HAP-1 (cell line): ENCODE measurements at regions not wholly inside any gene's neighbourhood (a gene's known extent, or its start where the extent isn't known, plus 50 kb on each side); places are given as distances from the start of the nearest gene placed in this dataset.

ENCODE experiments used
- DNase-seq, 2 experiments: peaks; one replicate each; pipeline ENCODE4 v3.0.0-alpha.2; 2016 to 2020; ENCODE audit warnings: low spot score in 2 of 2
- H3K27me3 ChIP-seq: fragments of 250-450 bp; sonication (Bioruptor Pico); 2 replicates; pipeline ENCODE4 v1.5.1; 2020; ENCODE audit warnings: low read depth, mild to moderate bottlenecking, moderate library complexity
- H3K36me3 ChIP-seq: fragments of 250-450 bp; sonication (Bioruptor Pico); replicated peaks from 2 replicates; pipeline ENCODE4 v1.5.1; 2020; ENCODE audit warnings: mild to moderate bottlenecking
- H3K4me1 ChIP-seq: fragments of 250-450 bp; sonication (Bioruptor Pico); 2 replicates; pipeline ENCODE4 v1.5.1; 2020; ENCODE audit warnings: mild to moderate bottlenecking
- H3K4me3 ChIP-seq: fragments of 250-450 bp; sonication (Bioruptor Pico); 2 replicates; pipeline ENCODE4 v1.5.1; 2020; ENCODE audit warnings: mild to moderate bottlenecking, moderate library complexity
- H3K9me3 ChIP-seq: fragments of 250-450 bp; sonication (Bioruptor Pico); 2 replicates; pipeline ENCODE4 v1.5.1; 2020; ENCODE audit warnings: mild to moderate bottlenecking, moderate library complexity
- in situ Hi-C: fragments of 300-500 bp; cut with MboI; formaldehyde crosslinking; loops from 3 replicates; pipeline ENCODE4 v1.14.3; 2020; ENCODE audit warnings: low sequenced_read_pairs, inconsistent platforms, mixed read lengths

- Histone ChIP-seq H3K27me3 (0 out of 2 replicates have a peak, but pooled peaks cover 6% of the 10 kb centered on the region), H3K36me3 (no peaks in the 10 kb centered on the region), H3K4me3 (no peak overlapping the region), H3K9me3 (no peaks in the 10 kb centered on the region), H3K4me1 (peaks cover 5% of the 10 kb centered on the region; the same call in 1 of the 2 replicates)
- in situ Hi-C loops, result no loop called here
- no peak for DNase-seq
Measured at GRCh38 chr5:133680830-133681565, 68.7 kb upstream of the FSTL4 start.

- 0 out of 2 replicates have a peak, but pooled peaks cover 6% of the 10 kb centered on the region for H3K27me3 ChIP-seq
- no peaks in the 10 kb centered on the region for H3K9me3 ChIP-seq
- H3K36me3 ChIP-seq, result no peaks in the 10 kb centered on the region
- in situ Hi-C loops, result no loop called here
- no peak overlapping the region for H3K4me3 ChIP-seq
- no peak for DNase-seq
- peaks cover 5% of the 10 kb centered on the region; the same call in 1 of the 2 replicates for H3K4me1 ChIP-seq
Measured at GRCh38 chr5:133679534-133679933, 67.2 kb upstream of the FSTL4 start.

- in situ Hi-C loops, result no loop called here
Measured at GRCh38 chr5:133675376-133676154, 63.2 kb upstream of the FSTL4 start.

GRCh38 chr5:133670336-133670735, 58.0 kb upstream of the FSTL4 start:
- H3K4me1 ChIP-seq, result no peaks in the 10 kb centered on the region
- no peak overlapping the region for H3K4me3 ChIP-seq
- H3K36me3 ChIP-seq, result no peaks in the 10 kb centered on the region
- no peak for DNase-seq
- in situ Hi-C loops, result no loop called here
- no peaks in the 10 kb centered on the region; the same call in 1 of the 2 replicates for H3K27me3 ChIP-seq
- H3K9me3 ChIP-seq, result no peaks in the 10 kb centered on the region

More at GRCh38 chr5:133675376-133676154, 63.2 kb upstream of the FSTL4 start:
- peak in 1 of 2 experiments; percentile 10 for DNase-seq
- Histone ChIP-seq H3K27me3 (peaks cover 6% of the 10 kb centered on the region; the same call in 1 of the 2 replicates), H3K9me3 (no peaks in the 10 kb centered on the region), H3K4me1 (peaks cover 5% of the 10 kb centered on the region; the same call in 1 of the 2 replicates), H3K36me3 (no peaks in the 10 kb centered on the region), H3K4me3 (no peak overlapping the region)

GRCh38 chr5:133669472-133669871, 57.1 kb upstream of the FSTL4 start:
- H3K36me3 ChIP-seq, result no peaks in the 10 kb centered on the region
- DNase-seq, result no peak
- no peak overlapping the region for H3K4me3 ChIP-seq
- H3K9me3 ChIP-seq, result no peaks in the 10 kb centered on the region
- in situ Hi-C loops, result no loop called here
- no peaks in the 10 kb centered on the region for H3K4me1 ChIP-seq
- no peaks in the 10 kb centered on the region; the same call in 1 of the 2 replicates for H3K27me3 ChIP-seq

- Histone ChIP-seq H3K27me3 (no peaks in the 10 kb centered on the region; the same call in 1 of the 2 replicates), H3K9me3 (no peaks in the 10 kb centered on the region), H3K4me1 (no peaks in the 10 kb centered on the region), H3K36me3 (no peaks in the 10 kb centered on the region), H3K4me3 (no peak overlapping the region)
- no peak for DNase-seq
- in situ Hi-C loops, result no loop called here
Measured at GRCh38 chr5:133668458-133668857, 56.1 kb upstream of the FSTL4 start.

GRCh38 chr5:133667217-133667616, 54.9 kb upstream of the FSTL4 start:
- Histone ChIP-seq H3K36me3 (no peaks in the 10 kb centered on the region), H3K4me3 (no peak overlapping the region), H3K9me3 (no peaks in the 10 kb centered on the region), H3K4me1 (no peaks in the 10 kb centered on the region), H3K27me3 (no peaks in the 10 kb centered on the region; the same call in 1 of the 2 replicates)
- DNase-seq, result no peak
- in situ Hi-C loops, result no loop called here

GRCh38 chr5:133665571-133665970, 53.2 kb upstream of the FSTL4 start:
- DNase-seq, result no peak
- Histone ChIP-seq H3K9me3 (no peaks in the 10 kb centered on the region), H3K36me3 (no peaks in the 10 kb centered on the region), H3K27me3 (no peaks in the 10 kb centered on the region; the same call in 1 of the 2 replicates), H3K4me3 (no peak overlapping the region), H3K4me1 (no peaks in the 10 kb centered on the region)
- in situ Hi-C loops, result no loop called here

- Histone ChIP-seq H3K9me3 (no peaks in the 10 kb centered on the region), H3K4me3 (no peak overlapping the region), H3K27me3 (no peaks in the 10 kb centered on the region; the same call in 1 of the 2 replicates), H3K4me1 (no peaks in the 10 kb centered on the region), H3K36me3 (no peaks in the 10 kb centered on the region)
- in situ Hi-C loops, result no loop called here
- no peak for DNase-seq
Measured at GRCh38 chr5:133664422-133664821, 52.1 kb upstream of the FSTL4 start.

GRCh38 chr5:133663397-133664054, 51.2 kb upstream of the FSTL4 start:
- DNase-seq, result no peak
- H3K4me1 ChIP-seq, result no peaks in the 10 kb centered on the region
- no peak overlapping the region for H3K4me3 ChIP-seq
- H3K27me3 ChIP-seq, result no peaks in the 10 kb centered on the region; the same call in 1 of the 2 replicates
- in situ Hi-C loops, result no loop called here
- no peaks in the 10 kb centered on the region for H3K36me3 ChIP-seq
- H3K9me3 ChIP-seq, result no peaks in the 10 kb centered on the region

GRCh38 chr5:133662578-133662977, 50.2 kb upstream of the FSTL4 start:
- H3K27me3 ChIP-seq, result no peaks in the 10 kb centered on the region; the same call in 1 of the 2 replicates
- H3K36me3 ChIP-seq, result no peaks in the 10 kb centered on the region
- no peaks in the 10 kb centered on the region for H3K9me3 ChIP-seq
- in situ Hi-C loops, result no loop called here
- DNase-seq, result no peak
- H3K4me3 ChIP-seq, result no peak overlapping the region
- no peaks in the 10 kb centered on the region for H3K4me1 ChIP-seq
